GM12875 (cell line): ENCODE measurements at regions not wholly inside any gene's neighbourhood (a gene's known extent, or its start where the extent isn't known, plus 50 kb on each side); places are given as distances from the start of the nearest gene placed in this dataset.

Experiments used
- H3K4me3 ChIP-seq: one replicate; pipeline ENCODE4 v1.5.1; 2011; ENCODE audit warnings: low read depth, low read length, control low read depth
- TF ChIP-seq, protein P1 (sequence below): IDR thresholded peaks from 2 replicates; pipeline ENCODE4 v1.5.1; 2011; ENCODE audit warnings: low read depth, mild to moderate bottlenecking, control low read depth, inconsistent platforms, low read length, moderate library complexity, borderline replicate concordance; ENCODE audit not compliant: insufficient read depth

GRCh38 chr1:47513393-47513792 lies 75.5 kb downstream of the FOXD2 start:
- no peak overlapping the region for H3K4me3 ChIP-seq
- TF ChIP-seq, protein P1, sequence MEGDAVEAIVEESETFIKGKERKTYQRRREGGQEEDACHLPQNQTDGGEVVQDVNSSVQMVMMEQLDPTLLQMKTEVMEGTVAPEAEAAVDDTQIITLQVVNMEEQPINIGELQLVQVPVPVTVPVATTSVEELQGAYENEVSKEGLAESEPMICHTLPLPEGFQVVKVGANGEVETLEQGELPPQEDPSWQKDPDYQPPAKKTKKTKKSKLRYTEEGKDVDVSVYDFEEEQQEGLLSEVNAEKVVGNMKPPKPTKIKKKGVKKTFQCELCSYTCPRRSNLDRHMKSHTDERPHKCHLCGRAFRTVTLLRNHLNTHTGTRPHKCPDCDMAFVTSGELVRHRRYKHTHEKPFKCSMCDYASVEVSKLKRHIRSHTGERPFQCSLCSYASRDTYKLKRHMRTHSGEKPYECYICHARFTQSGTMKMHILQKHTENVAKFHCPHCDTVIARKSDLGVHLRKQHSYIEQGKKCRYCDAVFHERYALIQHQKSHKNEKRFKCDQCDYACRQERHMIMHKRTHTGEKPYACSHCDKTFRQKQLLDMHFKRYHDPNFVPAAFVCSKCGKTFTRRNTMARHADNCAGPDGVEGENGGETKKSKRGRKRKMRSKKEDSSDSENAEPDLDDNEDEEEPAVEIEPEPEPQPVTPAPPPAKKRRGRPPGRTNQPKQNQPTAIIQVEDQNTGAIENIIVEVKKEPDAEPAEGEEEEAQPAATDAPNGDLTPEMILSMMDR: no peak

GRCh38 chr1:47514229-47514628 lies 76.4 kb downstream of the FOXD2 start:
- H3K4me3 ChIP-seq: no peak overlapping the region
- TF ChIP-seq, protein P1: no peak

DNA sequence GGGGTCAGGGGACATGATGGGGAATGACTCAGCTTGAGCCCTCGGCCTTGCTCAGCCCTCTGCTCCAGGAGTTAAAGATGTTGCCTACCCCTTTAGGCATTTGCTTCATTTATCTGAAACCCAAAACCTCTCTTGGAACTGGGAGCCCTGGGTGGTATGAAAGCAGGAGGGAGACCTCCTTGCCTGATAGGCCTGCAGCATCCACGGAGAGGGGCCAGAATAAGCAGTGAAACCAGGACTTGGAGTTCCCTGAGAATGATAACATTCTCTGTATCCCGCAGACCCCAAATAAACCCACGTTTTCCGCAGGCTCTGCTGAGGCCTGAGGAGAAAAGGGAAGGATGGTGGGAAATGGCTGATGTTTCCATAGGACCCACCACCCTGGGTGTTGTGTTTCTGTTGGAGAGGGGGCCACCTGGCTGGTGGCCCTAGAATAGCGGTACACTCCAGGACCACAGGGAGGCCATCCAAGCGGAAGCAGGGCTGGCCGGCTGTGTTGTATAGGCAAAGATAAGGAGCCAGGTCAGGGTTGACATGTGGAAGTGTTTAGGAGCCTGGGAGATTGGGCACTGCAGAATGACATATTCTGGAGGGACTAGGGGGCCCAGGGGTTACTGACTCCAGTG lies 77.4 kb downstream of the FOXD2 start:
- TF ChIP-seq, protein P1: no peak
- H3K4me3 ChIP-seq: no peak overlapping the region

- H3K4me3 ChIP-seq: no peak overlapping the region
- TF ChIP-seq, protein P1: no peak
Observed at GRCh38 chr1:47517946-47518345, 80.1 kb downstream of the FOXD2 start.

DNA sequence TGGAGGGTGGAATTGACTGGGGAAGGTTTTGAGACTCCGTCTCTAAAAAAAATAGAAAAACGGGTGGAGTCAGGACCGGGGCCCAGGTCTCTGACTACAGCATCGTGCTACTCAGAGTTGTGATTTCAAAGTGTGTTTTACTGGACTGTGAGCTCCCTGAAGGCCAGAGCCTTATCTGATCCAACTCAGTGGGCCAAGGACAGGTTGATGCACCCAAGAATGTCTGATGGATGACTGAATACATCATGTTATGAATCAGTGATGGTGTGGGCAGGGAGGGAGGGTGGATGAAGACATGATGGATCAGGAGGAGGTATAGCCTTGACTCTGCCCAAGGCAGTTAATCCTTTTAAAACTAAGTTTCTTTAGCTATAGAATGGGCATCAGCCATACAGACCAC lies 81.6 kb downstream of the FOXD2 start:
- TF ChIP-seq, protein P1: no peak
- H3K4me3 ChIP-seq: no peak overlapping the region

DNA sequence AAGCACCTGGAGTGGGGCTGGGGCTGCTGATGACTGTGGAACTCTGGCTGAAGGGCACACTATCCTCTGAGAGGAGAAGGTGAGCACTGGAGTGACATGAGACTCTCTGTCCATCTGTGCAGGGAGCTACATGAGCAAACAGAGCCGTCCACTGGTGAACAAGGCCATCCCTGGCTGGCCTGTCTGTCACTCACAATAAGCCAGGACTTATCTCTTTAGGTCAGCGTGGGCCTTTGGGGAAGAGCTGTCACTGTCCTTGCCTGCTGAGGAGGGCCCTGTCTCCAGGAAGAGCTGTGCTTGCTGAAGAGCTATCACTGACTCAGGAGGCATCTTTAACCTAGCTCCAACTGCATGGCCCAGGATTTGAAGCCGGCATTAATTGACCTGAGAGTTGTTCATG lies 82.1 kb downstream of the FOXD2 start:
- TF ChIP-seq, protein P1: no peak

DNA sequence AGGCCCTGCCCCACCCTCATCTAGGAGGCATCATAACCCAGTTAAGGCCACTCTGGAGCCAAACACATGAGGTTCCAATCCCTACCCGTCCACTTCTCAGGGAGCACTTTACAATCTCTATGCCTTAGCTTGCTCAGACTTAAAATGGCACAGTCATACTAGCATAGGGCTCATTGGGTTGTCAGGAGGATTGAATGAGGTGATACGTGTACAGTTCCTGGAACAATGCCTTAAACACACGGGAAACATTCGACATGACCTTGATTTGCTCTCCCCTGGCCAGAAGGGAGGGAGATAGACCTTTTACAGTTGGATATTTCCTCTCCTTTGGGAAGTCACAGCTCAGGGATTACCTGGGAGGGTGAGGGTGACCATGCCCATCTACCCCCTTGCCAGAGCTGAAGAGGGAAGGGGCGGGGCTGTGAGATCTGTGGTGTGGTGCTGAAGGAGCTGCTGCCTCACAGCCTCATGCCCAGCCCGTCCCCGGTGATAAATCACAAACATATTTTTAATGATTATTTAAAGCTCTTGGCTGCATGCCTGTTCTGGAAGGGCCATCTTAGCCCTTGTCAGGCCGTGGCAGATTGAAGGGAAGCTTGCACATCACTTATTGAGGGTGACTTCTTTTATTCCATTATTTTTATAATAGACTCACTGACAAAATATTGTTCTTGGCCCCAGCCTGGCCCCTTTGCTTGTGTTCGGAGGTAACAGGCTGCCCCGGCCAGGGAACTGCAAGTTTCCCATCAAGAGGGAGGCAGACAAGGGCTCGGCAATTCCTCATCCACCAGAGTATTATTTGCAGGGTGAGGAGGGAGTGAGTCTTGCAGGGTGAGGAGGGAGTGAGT lies 83.4 kb downstream of the FOXD2 start:
- TF ChIP-seq, protein P1: no peak
- H3K4me3 ChIP-seq: no peak overlapping the region

More for the DNA sequence above, 82.1 kb downstream of the FOXD2 start:
- H3K4me3 ChIP-seq: no peak overlapping the region
